GM23338 (cell line): ENCODE measurements at regions not wholly inside any gene's neighbourhood (a gene's known extent, or its start where the extent isn't known, plus 50 kb on each side); places are given as distances from the start of the nearest gene placed in this dataset.
"Not testable (repeated sequence)": the region's sequence is repeated elsewhere in the genome, so short reads cannot be mapped to it uniquely, and the experiment has no call there.

Experiments
- ATAC-seq: fragments of 200-7000 bp; cut with Tn5 transposase; 3 replicates; pipeline ENCODE4 v1.9.1; 2020
- DNase-seq: peaks from one replicate; pipeline ENCODE4 v3.0.0-alpha.2; 2015; ENCODE audit warnings: low spot score
- H2AFZ ChIP-seq: fragments of 200-600 bp; sonication (generic); 2 replicates; pipeline ENCODE4 v1.8.0; 2016; ENCODE audit warnings: antibody characterized with exemption, mild to moderate bottlenecking, moderate library complexity
- H3F3A ChIP-seq: fragments of 200-600 bp; sonication (generic); replicated peaks from 2 replicates; pipeline ENCODE4 v1.8.0; 2017; ENCODE audit warnings: antibody characterized with exemption, mixed run types, low read depth
- H3K27ac ChIP-seq: fragments of 200-600 bp; sonication (generic); 2 replicates; pipeline ENCODE4 v1.6.1; 2016; ENCODE audit warnings: low read depth
- H3K27me3 ChIP-seq: fragments of 200-600 bp; sonication (generic); 2 replicates; pipeline ENCODE4 v1.8.0; 2016; ENCODE audit warnings: mild to moderate bottlenecking, mixed run types, moderate library complexity; ENCODE audit not compliant: insufficient read depth
- H3K36me3 ChIP-seq: fragments of 200-600 bp; sonication (generic); 2 replicates; pipeline ENCODE4 v1.8.0; 2016; ENCODE audit warnings: mild to moderate bottlenecking; ENCODE audit not compliant: insufficient read depth
- H3K4me1 ChIP-seq: fragments of 200-600 bp; sonication (generic); 2 replicates; pipeline ENCODE4 v1.8.0; 2016; ENCODE audit warnings: mild to moderate bottlenecking, moderate library complexity; ENCODE audit not compliant: insufficient read depth
- H3K4me2 ChIP-seq: fragments of 200-600 bp; sonication (generic); 2 replicates; pipeline ENCODE4 v1.7.1; 2017; ENCODE audit warnings: mixed run types
- H3K4me3 ChIP-seq: fragments of 200-600 bp; sonication (generic); 2 replicates; pipeline ENCODE4 v1.6.1; 2016; ENCODE audit warnings: mixed run types
- H3K79me2 ChIP-seq: fragments of 200-600 bp; sonication (generic); replicated peaks from 2 replicates; pipeline ENCODE4 v1.8.0; 2017; ENCODE audit warnings: mild to moderate bottlenecking; ENCODE audit not compliant: insufficient read depth
- H3K9me2 ChIP-seq: fragments of 200-600 bp; sonication (generic); 2 replicates; pipeline ENCODE4 v1.8.0; 2017; ENCODE audit not compliant: insufficient read depth
- H4K20me1 ChIP-seq: fragments of 200-600 bp; sonication (generic); replicated peaks from 2 replicates; pipeline ENCODE4 v1.8.0; 2017; ENCODE audit warnings: mild to moderate bottlenecking; ENCODE audit not compliant: insufficient read depth
- H3K27ac Mint-ChIP-seq: 2 replicates; pipeline ENCODE4 v1.8.0; 2020; ENCODE audit warnings: inconsistent platforms, mild to moderate bottlenecking, moderate library complexity, mixed read lengths
- H3K27me3 Mint-ChIP-seq: 3 replicates; pipeline ENCODE4 v1.8.0; 2022; ENCODE audit warnings: low read depth, mild to moderate bottlenecking, moderate library complexity, mixed read lengths, inconsistent platforms; ENCODE audit not compliant: insufficient read depth, poor library complexity
- H3K36me3 Mint-ChIP-seq: 3 replicates; pipeline ENCODE4 v1.8.0; 2021; ENCODE audit warnings: low read depth, mild to moderate bottlenecking, inconsistent platforms, moderate library complexity, mixed read lengths
- H3K4me1 Mint-ChIP-seq: 3 replicates; pipeline ENCODE4 v1.8.0; 2020; ENCODE audit warnings: mild to moderate bottlenecking, inconsistent platforms, mixed read lengths
- H3K4me3 Mint-ChIP-seq: 3 replicates; pipeline ENCODE4 v1.8.0; 2021; ENCODE audit warnings: moderate library complexity, mild to moderate bottlenecking, inconsistent platforms, mixed read lengths
- H3K9me3 Mint-ChIP-seq: 3 replicates; pipeline ENCODE4 v1.8.0; 2020; ENCODE audit warnings: moderate library complexity, mild to moderate bottlenecking, inconsistent platforms, mixed read lengths
- CREB1 ChIP-seq: fragments of 250-450 bp; sonication (Bioruptor Pico); IDR thresholded peaks from 2 replicates; pipeline ENCODE4 v1.5.0; 2020; ENCODE audit warnings: low read depth, mild to moderate bottlenecking, moderate library complexity
- CTCF ChIP-seq, 2 experiments: fragments of 200-600 bp in 1 of 2; sonication (generic) in 1 of 2; conservative IDR thresholded peaks; 2 replicates each; pipeline versions ENCODE4 v1.5.1 to v1.6.1; 2016 to 2017; ENCODE audit warnings: antibody characterized with exemption in 2 of 2, low read depth in 2 of 2, mild to moderate bottlenecking in 2 of 2, moderate library complexity in 1 of 2
- ETS1 ChIP-seq: IDR thresholded peaks from 2 replicates; pipeline ENCODE4 v1.6.1; 2016; ENCODE audit warnings: antibody characterized with exemption
- EZH2 ChIP-seq: fragments of 200-600 bp; sonication (generic); IDR thresholded peaks from one replicate; pipeline ENCODE4 v1.8.0; 2017; ENCODE audit warnings: antibody characterized with exemption, mild to moderate bottlenecking, low read depth; ENCODE audit not compliant: unreplicated experiment
- EZH2phosphoT487 ChIP-seq: fragments of 200-600 bp; sonication (generic); IDR thresholded peaks from one replicate; pipeline ENCODE4 v1.8.1; 2018; ENCODE audit warnings: antibody characterized with exemption; ENCODE audit not compliant: unreplicated experiment
- JUNB ChIP-seq: IDR thresholded peaks from one replicate; pipeline ENCODE4 v1.6.1; 2016; ENCODE audit warnings: antibody characterized with exemption; ENCODE audit not compliant: unreplicated experiment
- POLR2AphosphoS5 ChIP-seq: IDR thresholded peaks from 2 replicates; pipeline ENCODE4 v1.6.1; 2016; ENCODE audit warnings: antibody characterized with exemption, low read depth
- REST ChIP-seq: IDR thresholded peaks from one replicate; pipeline ENCODE4 v1.6.1; 2018; ENCODE audit warnings: antibody characterized with exemption; ENCODE audit not compliant: unreplicated experiment
- STAT1 ChIP-seq: IDR thresholded peaks from one replicate; pipeline ENCODE4 v1.6.1; 2016; ENCODE audit warnings: antibody characterized with exemption; ENCODE audit not compliant: unreplicated experiment
- ZNF114 ChIP-seq: fragments of 250-450 bp; sonication (Bioruptor Pico); IDR thresholded peaks from 2 replicates; pipeline ENCODE4 v1.5.0; 2020; ENCODE audit warnings: mild to moderate bottlenecking, moderate library complexity
- ZNF331 ChIP-seq: fragments of 250-450 bp; sonication (Bioruptor Pico); IDR thresholded peaks from 2 replicates; pipeline ENCODE4 v1.5.0; 2020; ENCODE audit warnings: low read depth, mild to moderate bottlenecking, moderate library complexity
- ZNF462 ChIP-seq: fragments of 250-450 bp; sonication (Bioruptor Pico); IDR thresholded peaks from 2 replicates; pipeline ENCODE4 v1.5.0; 2020; ENCODE audit warnings: mild to moderate bottlenecking, moderate library complexity

GRCh38 chr3:194189243-194189791 lies 53.4 kb downstream of the HES1 start:
- Mint-ChIP-seq H3K4me1 (peaks cover 6% of the 10 kb centered on the region), H3K27me3 (no peaks in the 10 kb centered on the region), H3K4me3 (no peak overlapping the region), H3K27ac (no peak overlapping the region), H3K36me3 (no peaks in the 10 kb centered on the region), H3K9me3 (no peaks in the 10 kb centered on the region)
- TF ChIP-seq ZNF114 = no peak
- no peak for TF ChIP-seq JUNB
- TF ChIP-seq ZNF462 = no peak
- no peak for TF ChIP-seq STAT1
- no peak for TF ChIP-seq EZH2
- no peak for TF ChIP-seq CREB1
- TF ChIP-seq ZNF331 = no peak
- no peak for TF ChIP-seq REST
- no peak for TF ChIP-seq EZH2phosphoT487
- no peak for TF ChIP-seq CTCF (conservative IDR thresholded peaks at IDR 0.05; ENCODE audit: low read depth in 2 of 2)
- no peak for TF ChIP-seq ETS1
- TF ChIP-seq POLR2AphosphoS5 = no peak
- H3F3A ChIP-seq = no peaks in the 10 kb centered on the region
- H3K4me2 ChIP-seq = no peak overlapping the region
- no peak overlapping the region for H3K27ac ChIP-seq
- ATAC-seq = no peak
- H3K9me2 ChIP-seq = no peaks in the 10 kb centered on the region
- H3K36me3 ChIP-seq = no peaks in the 10 kb centered on the region; the same call in 1 of the 2 replicates
- peaks cover 6% of the 10 kb centered on the region; the same call in 1 of the 2 replicates for H3K4me1 ChIP-seq
- H4K20me1 ChIP-seq = no peaks in the 10 kb centered on the region
- H3K79me2 ChIP-seq = no peaks in the 10 kb centered on the region
- no peak for DNase-seq
- H3K4me3 ChIP-seq = no peak overlapping the region
- no peak overlapping the region for H2AFZ ChIP-seq
- no peaks in the 10 kb centered on the region for H3K27me3 ChIP-seq

- not testable (repeated sequence) for ATAC-seq, H3K4me1 Mint-ChIP-seq, DNase-seq, H3K27ac ChIP-seq, H3F3A ChIP-seq, H3K27me3 ChIP-seq, H3K36me3 Mint-ChIP-seq, H3K9me2 ChIP-seq, H2AFZ ChIP-seq, H3K4me2 ChIP-seq, H3K27me3 Mint-ChIP-seq, H3K9me3 Mint-ChIP-seq, H3K4me3 ChIP-seq, H3K27ac Mint-ChIP-seq, H3K79me2 ChIP-seq, H4K20me1 ChIP-seq, H3K36me3 ChIP-seq, H3K4me1 ChIP-seq, H3K4me3 Mint-ChIP-seq
Measured at GRCh38 chr3:194191850-194192249, 55.9 kb downstream of the HES1 start.
